ES-I3 (cell line): ENCODE measurements at regions not wholly inside any gene's neighbourhood (a gene's known extent, or its start where the extent isn't known, plus 50 kb on each side); places are given as distances from the start of the nearest gene placed in this dataset.

ENCODE experiments used
- H3K36me3 ChIP-seq: 2 replicates; pipeline ENCODE4 v1.6.1; 2013; ENCODE audit warnings: mild to moderate bottlenecking, low read length, control low read depth, moderate library complexity; ENCODE audit not compliant: insufficient read depth
- H3K4me1 ChIP-seq: 2 replicates; pipeline ENCODE4 v1.6.1; 2013; ENCODE audit warnings: mild to moderate bottlenecking, control low read depth, low read length; ENCODE audit not compliant: insufficient read depth
- H3K9ac ChIP-seq: 2 replicates; pipeline ENCODE4 v1.6.1; 2013; ENCODE audit warnings: low read depth, mild to moderate bottlenecking, low read length, moderate library complexity
- H3K9me3 ChIP-seq: 2 replicates; pipeline ENCODE4 v1.6.1; 2013; ENCODE audit warnings: mild to moderate bottlenecking, low read length, moderate library complexity; ENCODE audit not compliant: control insufficient read depth, insufficient read depth

GRCh38 chr14:56894591-56894991 lies 84.3 kb upstream of the OTX2 start:
- peaks cover 33% of the 10 kb centered on the region for H3K4me1 ChIP-seq

DNA sequence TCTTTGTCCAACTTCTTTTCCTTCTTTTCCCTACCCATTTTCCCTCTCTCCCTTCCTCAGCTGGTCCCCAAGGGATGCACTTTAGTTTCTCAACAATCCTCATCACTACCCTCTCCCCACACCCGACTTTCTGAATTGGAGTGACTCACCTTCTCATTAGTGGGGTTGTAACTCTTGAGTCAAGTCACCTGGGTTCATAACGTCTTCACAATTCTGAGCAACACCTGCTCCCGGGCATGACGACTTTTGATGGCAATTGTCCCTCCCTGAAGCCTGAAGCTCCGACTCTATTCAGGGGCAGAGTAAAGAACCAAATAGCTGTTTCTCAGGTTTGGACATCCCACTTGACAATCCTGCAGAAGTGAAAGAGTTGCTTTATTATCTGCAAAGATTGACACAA lies 82.7 kb upstream of the OTX2 start:
- peaks cover 31% of the 10 kb centered on the region for H3K4me1 ChIP-seq
- H3K36me3 ChIP-seq, result no peaks in the 10 kb centered on the region
- H3K9ac ChIP-seq, result no peak overlapping the region
- no peaks in the 10 kb centered on the region for H3K9me3 ChIP-seq

More at GRCh38 chr14:56894591-56894991, 84.3 kb upstream of the OTX2 start:
- Histone ChIP-seq H3K36me3 (no peaks in the 10 kb centered on the region), H3K9me3 (no peaks in the 10 kb centered on the region), H3K9ac (no peak overlapping the region)

GRCh38 chr14:56891226-56891625 lies 80.9 kb upstream of the OTX2 start:
- no peaks in the 10 kb centered on the region for H3K9me3 ChIP-seq
- no peaks in the 10 kb centered on the region for H3K36me3 ChIP-seq
- peaks cover 31% of the 10 kb centered on the region for H3K4me1 ChIP-seq
- no peak overlapping the region for H3K9ac ChIP-seq

GRCh38 chr14:56889705-56890104 lies 79.4 kb upstream of the OTX2 start:
- Histone ChIP-seq H3K36me3 (no peaks in the 10 kb centered on the region), H3K9ac (no peak overlapping the region), H3K9me3 (no peaks in the 10 kb centered on the region), H3K4me1 (peaks cover 29% of the 10 kb centered on the region)

DNA sequence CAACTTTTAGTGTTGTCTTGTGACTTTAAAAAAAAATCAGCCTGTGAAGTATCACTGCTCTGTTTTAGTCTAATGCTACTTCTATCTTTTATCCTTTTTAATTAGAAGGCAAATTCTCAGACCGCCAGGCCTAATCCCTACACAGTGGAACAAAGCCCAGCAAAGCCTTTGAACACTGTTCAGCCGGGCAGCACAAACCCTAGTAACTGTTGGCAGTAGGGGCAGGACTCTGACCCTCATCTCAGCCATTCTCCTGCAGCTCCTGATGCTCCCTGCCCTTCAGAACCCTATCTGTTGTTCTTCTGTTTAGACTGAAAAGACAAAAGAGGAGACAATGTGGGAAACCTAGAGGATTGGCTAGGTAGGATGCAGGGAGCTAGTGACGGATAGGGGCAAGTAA lies 78.0 kb upstream of the OTX2 start:
- Histone ChIP-seq H3K9me3 (no peaks in the 10 kb centered on the region), H3K9ac (no peak overlapping the region), H3K4me1 (peaks cover 20% of the 10 kb centered on the region), H3K36me3 (no peaks in the 10 kb centered on the region)

GRCh38 chr14:56887216-56887615 lies 76.9 kb upstream of the OTX2 start:
- Histone ChIP-seq H3K36me3 (no peaks in the 10 kb centered on the region), H3K4me1 (peaks cover 13% of the 10 kb centered on the region), H3K9me3 (no peaks in the 10 kb centered on the region), H3K9ac (no peak overlapping the region)

DNA sequence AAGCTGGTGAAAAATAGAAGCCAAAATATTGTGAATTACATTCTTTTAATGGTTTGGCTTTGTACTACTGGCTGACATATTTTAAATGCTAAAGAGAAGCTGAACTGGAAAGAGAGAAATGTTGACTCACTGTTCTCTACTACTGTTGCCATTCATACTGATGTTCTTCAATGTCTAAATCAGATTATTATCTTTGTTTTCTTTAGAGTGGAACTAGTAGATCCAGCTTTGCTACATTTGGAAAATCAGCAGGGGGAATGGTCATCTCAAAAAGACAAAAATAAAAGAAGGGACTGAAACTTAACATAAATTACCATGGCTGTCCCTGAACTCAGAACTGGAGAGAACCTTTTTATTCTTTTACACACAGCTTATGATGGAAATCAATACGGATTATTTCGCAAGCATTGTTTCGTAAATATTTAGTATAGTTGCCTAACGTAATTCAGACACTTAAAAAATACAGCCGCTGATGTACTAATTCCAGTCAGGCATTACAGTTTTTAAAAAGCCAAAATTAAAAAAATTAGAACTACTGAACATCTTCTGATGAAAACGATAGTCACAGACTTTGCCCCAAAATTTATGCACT lies 76.3 kb upstream of the OTX2 start:
- H3K9me3 ChIP-seq, result no peaks in the 10 kb centered on the region
- peaks cover 13% of the 10 kb centered on the region for H3K4me1 ChIP-seq
- H3K36me3 ChIP-seq, result no peaks in the 10 kb centered on the region
- H3K9ac ChIP-seq, result no peak overlapping the region

GRCh38 chr14:56885825-56886224 lies 75.5 kb upstream of the OTX2 start:
- Histone ChIP-seq H3K9me3 (no peaks in the 10 kb centered on the region), H3K36me3 (no peaks in the 10 kb centered on the region), H3K9ac (no peak overlapping the region), H3K4me1 (peaks cover 13% of the 10 kb centered on the region)

DNA sequence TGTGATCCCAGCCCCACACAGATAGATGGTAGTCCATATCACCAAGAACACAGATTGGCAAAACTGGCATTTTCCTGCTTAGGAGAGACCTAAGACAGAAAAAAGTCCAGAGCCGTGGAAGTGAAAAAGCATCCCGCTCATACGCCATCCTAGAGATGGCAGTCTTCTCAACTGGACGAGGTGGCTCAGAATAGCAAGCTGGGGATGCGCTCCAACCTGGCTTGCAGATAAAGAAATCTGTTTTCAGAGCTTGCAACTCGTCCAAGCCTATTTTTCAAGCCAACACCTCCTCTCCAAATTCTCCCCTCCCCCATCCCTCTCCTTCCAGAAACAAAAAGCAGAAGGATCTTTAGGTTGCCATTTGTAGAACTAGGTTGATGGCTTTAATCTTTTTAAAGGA lies 74.3 kb upstream of the OTX2 start:
- H3K9me3 ChIP-seq, result no peaks in the 10 kb centered on the region
- H3K9ac ChIP-seq, result no peak overlapping the region
- H3K4me1 ChIP-seq, result peaks cover 13% of the 10 kb centered on the region
- H3K36me3 ChIP-seq, result no peaks in the 10 kb centered on the region

DNA sequence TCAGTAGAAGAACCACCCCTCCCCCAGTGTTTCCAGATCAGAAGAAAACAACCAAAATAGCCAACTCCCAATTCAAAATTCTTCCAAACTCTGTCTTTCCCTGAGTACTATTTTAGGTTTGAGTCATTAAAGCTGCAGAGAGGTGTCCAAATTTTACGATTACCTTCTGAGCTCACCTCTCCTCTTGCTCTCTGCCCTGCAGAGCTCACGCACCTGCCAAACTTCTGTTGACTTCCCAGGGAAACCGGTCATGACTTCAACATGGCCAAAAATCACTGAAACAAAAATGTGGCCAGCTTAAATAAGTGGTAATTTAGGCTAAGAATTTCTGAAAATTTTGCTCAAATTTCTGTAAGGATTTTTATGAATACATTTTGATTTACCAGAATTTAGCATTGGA lies 70.9 kb upstream of the OTX2 start:
- Histone ChIP-seq H3K9me3 (no peaks in the 10 kb centered on the region), H3K4me1 (peaks cover 7% of the 10 kb centered on the region; the same call in 1 of the 2 replicates), H3K36me3 (no peaks in the 10 kb centered on the region), H3K9ac (no peak overlapping the region)

DNA sequence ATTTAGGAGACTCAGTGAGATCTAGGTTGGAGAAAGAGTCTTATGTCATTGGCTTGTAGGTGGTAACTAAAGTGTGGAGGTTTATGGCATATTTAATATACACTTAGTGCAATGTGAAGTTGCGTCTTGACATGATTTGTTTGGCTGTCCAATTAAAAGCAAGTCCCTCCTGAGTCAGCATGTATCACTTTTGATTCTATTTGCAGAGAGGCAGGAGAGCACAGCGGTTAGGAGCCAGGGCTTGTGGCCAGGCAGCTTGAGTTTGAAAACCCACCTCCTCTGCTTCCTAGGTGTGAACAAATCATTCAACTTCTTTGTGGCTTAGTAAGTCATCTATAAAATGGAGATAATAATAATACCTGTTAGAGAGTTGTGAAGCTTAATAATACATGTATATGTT lies 68.5 kb upstream of the OTX2 start:
- H3K36me3 ChIP-seq, result no peaks in the 10 kb centered on the region
- no peaks in the 10 kb centered on the region for H3K4me1 ChIP-seq
- no peaks in the 10 kb centered on the region for H3K9me3 ChIP-seq

GRCh38 chr14:56875104-56875675 lies 64.9 kb upstream of the OTX2 start:
- H3K36me3 ChIP-seq, result no peaks in the 10 kb centered on the region
- no peaks in the 10 kb centered on the region for H3K9me3 ChIP-seq
- no peaks in the 10 kb centered on the region for H3K4me1 ChIP-seq
- H3K9ac ChIP-seq, result no peak overlapping the region

More for the DNA sequence above, 68.5 kb upstream of the OTX2 start:
- no peak overlapping the region for H3K9ac ChIP-seq

DNA sequence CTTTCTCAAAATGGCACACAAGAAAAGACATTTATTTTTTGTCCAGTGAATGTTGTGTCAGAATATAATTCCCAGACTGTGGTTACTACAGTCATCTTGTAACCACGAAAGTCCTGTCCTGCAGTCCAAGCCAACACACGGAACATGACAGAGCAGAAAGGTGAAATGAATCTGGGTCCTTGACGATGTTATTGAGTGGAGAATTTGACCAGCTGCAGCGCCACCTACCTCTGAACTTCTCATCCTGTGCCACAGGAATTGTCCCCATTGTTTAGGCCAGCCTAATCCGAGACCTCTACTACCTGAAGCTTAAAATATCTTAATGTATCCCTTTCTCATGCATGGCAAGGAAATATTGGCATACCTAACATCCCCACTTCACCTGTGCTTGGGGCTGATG lies 64.1 kb upstream of the OTX2 start:
- Histone ChIP-seq H3K9me3 (no peaks in the 10 kb centered on the region), H3K9ac (no peak overlapping the region), H3K36me3 (no peaks in the 10 kb centered on the region), H3K4me1 (no peaks in the 10 kb centered on the region)

GRCh38 chr14:56870336-56870735 lies 60.1 kb upstream of the OTX2 start:
- H3K9me3 ChIP-seq, result no peaks in the 10 kb centered on the region

GRCh38 chr14:56868660-56869059 lies 58.4 kb upstream of the OTX2 start:
- Histone ChIP-seq H3K4me1 (no peaks in the 10 kb centered on the region), H3K9ac (no peak overlapping the region), H3K36me3 (no peaks in the 10 kb centered on the region), H3K9me3 (no peaks in the 10 kb centered on the region)

More at GRCh38 chr14:56870336-56870735, 60.1 kb upstream of the OTX2 start:
- Histone ChIP-seq H3K9ac (no peak overlapping the region), H3K36me3 (no peaks in the 10 kb centered on the region), H3K4me1 (no peaks in the 10 kb centered on the region)
